Astrocyte (in vitro differentiated cells and primary cell): ENCODE measurements at regions not wholly inside any gene's neighbourhood (a gene's known extent, or its start where the extent isn't known, plus 50 kb on each side); places are given as distances from the start of the nearest gene placed in this dataset.

ENCODE experiments used
- EZH2 ChIP-seq: IDR thresholded peaks from 2 replicates; pipeline ENCODE4 v1.6.1; 2012; ENCODE audit warnings: mild to moderate bottlenecking, low read length, inconsistent platforms; ENCODE audit not compliant: insufficient read depth
- TF ChIP-seq, protein P1 (sequence below): IDR thresholded peaks from 2 replicates; pipeline ENCODE4 v1.5.1; 2011; ENCODE audit warnings: low read depth, mild to moderate bottlenecking, inconsistent platforms, low read length, moderate library complexity; ENCODE audit not compliant: insufficient read depth

DNA sequence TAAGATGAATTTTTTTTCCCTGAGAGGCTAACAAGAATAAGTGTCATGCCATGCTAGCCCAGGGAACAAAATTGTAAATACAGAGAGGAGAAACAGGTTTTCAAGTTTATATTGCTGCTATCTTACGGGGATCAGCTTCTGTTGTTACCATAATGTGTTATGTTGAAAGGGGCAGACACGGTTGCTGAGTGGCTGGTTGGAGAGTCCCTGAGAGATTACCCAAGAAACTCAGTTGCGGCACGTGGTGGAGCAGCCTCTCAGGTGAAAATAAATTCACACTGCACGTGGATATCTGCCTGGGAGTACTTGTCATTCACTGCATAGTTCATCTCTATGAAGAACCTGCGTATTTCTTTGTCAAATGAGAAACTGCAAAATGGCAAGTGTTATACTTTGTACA lies 293.6 kb downstream of the TDRD3 start:
- TF ChIP-seq, protein P1, sequence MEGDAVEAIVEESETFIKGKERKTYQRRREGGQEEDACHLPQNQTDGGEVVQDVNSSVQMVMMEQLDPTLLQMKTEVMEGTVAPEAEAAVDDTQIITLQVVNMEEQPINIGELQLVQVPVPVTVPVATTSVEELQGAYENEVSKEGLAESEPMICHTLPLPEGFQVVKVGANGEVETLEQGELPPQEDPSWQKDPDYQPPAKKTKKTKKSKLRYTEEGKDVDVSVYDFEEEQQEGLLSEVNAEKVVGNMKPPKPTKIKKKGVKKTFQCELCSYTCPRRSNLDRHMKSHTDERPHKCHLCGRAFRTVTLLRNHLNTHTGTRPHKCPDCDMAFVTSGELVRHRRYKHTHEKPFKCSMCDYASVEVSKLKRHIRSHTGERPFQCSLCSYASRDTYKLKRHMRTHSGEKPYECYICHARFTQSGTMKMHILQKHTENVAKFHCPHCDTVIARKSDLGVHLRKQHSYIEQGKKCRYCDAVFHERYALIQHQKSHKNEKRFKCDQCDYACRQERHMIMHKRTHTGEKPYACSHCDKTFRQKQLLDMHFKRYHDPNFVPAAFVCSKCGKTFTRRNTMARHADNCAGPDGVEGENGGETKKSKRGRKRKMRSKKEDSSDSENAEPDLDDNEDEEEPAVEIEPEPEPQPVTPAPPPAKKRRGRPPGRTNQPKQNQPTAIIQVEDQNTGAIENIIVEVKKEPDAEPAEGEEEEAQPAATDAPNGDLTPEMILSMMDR: no peak
- TF ChIP-seq EZH2: no peak
